ENCODE measurements at regions not wholly inside any gene's neighbourhood (a gene's known extent, or its start where the extent isn't known, plus 50 kb on each side); places are given as distances from the start of the nearest gene placed in this dataset.

GRCh38 chr11:95442531-95443050 lies 211.6 kb upstream of the SESN3 start (continued):
- TF ChIP-seq E2F1 (CRISPR knock-in tag; IDR thresholded peaks at IDR 0.05): no peak
- TF ChIP-seq ZNF281 (CRISPR knock-in tag; IDR thresholded peaks at IDR 0.05): no peak
- TF ChIP-seq MLX (CRISPR knock-in tag; IDR thresholded peaks at IDR 0.05): no peak
- no peak for TF ChIP-seq NR1H2 (CRISPR knock-in tag; IDR thresholded peaks at IDR 0.05)
- no peak for TF ChIP-seq MXD4 (CRISPR knock-in tag; IDR thresholded peaks at IDR 0.05; ENCODE audit: borderline replicate concordance)
- TF ChIP-seq CREM (CRISPR knock-in tag; IDR thresholded peaks at IDR 0.05): no peak

GRCh38 chr11:95435628-95436353 lies 204.8 kb upstream of the SESN3 start:
- peaks cover 3% of the 10 kb centered on the region; the same call in 1 of the 2 replicates for H3K27me3 Mint-ChIP-seq (ENCODE audit: low read depth)
- CTCF ChIA-PET: interaction anchor here (1.5 kb wide), 1 partner anchor 270 kb away, joined by 4 read pairs; no protein-coding TSS in a partner anchor
- H3K27ac Mint-ChIP-seq: peak overlapping the region; percentile 76
- POLR2A ChIA-PET: no interaction called here
- peaks cover 17% of the 10 kb centered on the region for H3K36me3 Mint-ChIP-seq
- peak overlapping the region; percentile 53 for H3K4me3 Mint-ChIP-seq
- H3K9me3 Mint-ChIP-seq: peaks cover 19% of the 10 kb centered on the region
- peaks cover 22% of the 10 kb centered on the region for H3K4me1 Mint-ChIP-seq
- DNase-seq (ENCODE audit: low spot score) (no peak), ATAC-seq (no peak)
- no peak for TF ChIP-seq USF1 (CRISPR knock-in tag; IDR thresholded peaks at IDR 0.05)

GRCh38 chr11:95435192-95435591 lies 204.2 kb upstream of the SESN3 start:
- ChIA-PET POLR2A (no interaction called here), CTCF (interaction anchor here (1.5 kb wide), 1 partner anchor 270 kb away, joined by 4 read pairs; no protein-coding TSS in a partner anchor)
- DNase-seq (ENCODE audit: low spot score) (no peak), ATAC-seq (no peak)
- TF ChIP-seq ZNF416 (CRISPR knock-in tag; IDR thresholded peaks at IDR 0.05) (no peak), CTCF (IDR thresholded peaks at IDR 0.05) (no peak), RELA (CRISPR knock-in tag; IDR thresholded peaks at IDR 0.05; ENCODE audit: borderline replicate concordance) (no peak), ZNF263 (CRISPR knock-in tag; IDR thresholded peaks at IDR 0.05; ENCODE audit: low read depth) (no peak), PRRX2 (CRISPR knock-in tag; IDR thresholded peaks at IDR 0.05) (no peak), TEAD4 (CRISPR knock-in tag; IDR thresholded peaks at IDR 0.05) (no peak), NR2C2 (CRISPR knock-in tag; IDR thresholded peaks at IDR 0.05) (no peak), NFATC4 (CRISPR knock-in tag; IDR thresholded peaks at IDR 0.05) (no peak), ESRRA (CRISPR knock-in tag; IDR thresholded peaks at IDR 0.05; ENCODE audit: borderline replicate concordance) (no peak), USF2 (CRISPR knock-in tag; IDR thresholded peaks at IDR 0.05) (no peak), MXD4 (CRISPR knock-in tag; IDR thresholded peaks at IDR 0.05; ENCODE audit: borderline replicate concordance) (no peak), ZNF121 (CRISPR knock-in tag; IDR thresholded peaks at IDR 0.05) (no peak)
- Mint-ChIP-seq H3K36me3 (peaks cover 17% of the 10 kb centered on the region), H3K9me3 (peaks cover 19% of the 10 kb centered on the region), H3K4me1 (peaks cover 22% of the 10 kb centered on the region), H3K27me3 (ENCODE audit: low read depth) (peaks cover 3% of the 10 kb centered on the region; the same call in 1 of the 2 replicates), H3K4me3 (peak overlapping the region; percentile 53; the same call in 1 of the 2 replicates), H3K27ac (no peak overlapping the region)

Measured in WTC11 (cell line).